DMS53 treated with DMSO at 0.1 percent for 48 hours (cell line): ENCODE measurements at regions not wholly inside any gene's neighbourhood (a gene's known extent, or its start where the extent isn't known, plus 50 kb on each side); places are given as distances from the start of the nearest gene placed in this dataset.
A peak's percentile ranks its signal among the peaks of the same experiment; 100 is the strongest.
"Not testable (repeated sequence)": the region's sequence is repeated elsewhere in the genome, so short reads cannot be mapped to it uniquely, and the experiment has no call there.

ENCODE experiments used
- DNase-seq: peaks from one replicate; lab custom pipeline; 2025; ENCODE audit not compliant: unreplicated experiment; lab: John Stamatoyannopoulos, UW

GRCh38 chr4:160386846-160387245, 1284.0 kb downstream of the RAPGEF2 start:
- DNase-seq, result no peak

- DNase-seq, result no peak
Measured at GRCh38 chr4:160399826-160400225, 1296.9 kb downstream of the RAPGEF2 start.

- DNase-seq, result no peak
Measured at GRCh38 chr4:160403081-160403480, 1300.2 kb downstream of the RAPGEF2 start.

GRCh38 chr4:160406263-160406825, 1303.5 kb downstream of the RAPGEF2 start:
- DNase-seq, result no peak

GRCh38 chr4:160414496-160414895, 1311.6 kb downstream of the RAPGEF2 start:
- no peak for DNase-seq

- DNase-seq, result no peak
Measured at GRCh38 chr4:160423879-160424451, 1321.1 kb downstream of the RAPGEF2 start.

- DNase-seq, result no peak
Measured at GRCh38 chr4:160426233-160426632, 1323.4 kb downstream of the RAPGEF2 start.

GRCh38 chr4:160450876-160451275, 1348.0 kb downstream of the RAPGEF2 start:
- no peak for DNase-seq

- DNase-seq, result not testable (repeated sequence)
Measured at GRCh38 chr4:160481696-160482690, 1379.1 kb downstream of the RAPGEF2 start.

GRCh38 chr4:160485071-160485687, 1382.3 kb downstream of the RAPGEF2 start:
- DNase-seq, result no peak

GRCh38 chr4:160492181-160492580, 1389.3 kb downstream of the RAPGEF2 start:
- DNase-seq, result no peak

GRCh38 chr4:160493206-160493605, 1390.3 kb downstream of the RAPGEF2 start:
- no peak for DNase-seq

- no peak for DNase-seq
Measured at GRCh38 chr4:160495356-160495755, 1392.5 kb downstream of the RAPGEF2 start.

GRCh38 chr4:160498211-160498610, 1395.3 kb downstream of the RAPGEF2 start:
- no peak for DNase-seq

- no peak for DNase-seq
Measured at GRCh38 chr4:160505724-160506123, 1402.8 kb downstream of the RAPGEF2 start.

GRCh38 chr4:160510928-160511327, 1408.0 kb downstream of the RAPGEF2 start:
- DNase-seq, result peak; percentile 0

- no peak for DNase-seq
Measured at GRCh38 chr4:160514126-160514525, 1411.2 kb downstream of the RAPGEF2 start.

GRCh38 chr4:160523231-160523630, 1420.4 kb downstream of the RAPGEF2 start:
- peak; percentile 20 for DNase-seq

GRCh38 chr4:160537681-160538080, 1434.8 kb downstream of the RAPGEF2 start:
- no peak for DNase-seq

GRCh38 chr4:160546201-160546600, 1443.3 kb downstream of the RAPGEF2 start:
- DNase-seq, result no peak

GRCh38 chr4:160549951-160550519, 1447.2 kb downstream of the RAPGEF2 start:
- not testable (repeated sequence) for DNase-seq
